Kidney tubule cell (primary cell): ENCODE measurements at regions not wholly inside any gene's neighbourhood (a gene's known extent, or its start where the extent isn't known, plus 50 kb on each side); places are given as distances from the start of the nearest gene placed in this dataset.
"Not testable (repeated sequence)": the region's sequence is repeated elsewhere in the genome, so short reads cannot be mapped to it uniquely, and the experiment has no call there.

Experiments used
- DNase-seq: peaks from one replicate; pipeline ENCODE4 v3.0.0-alpha.2; 2018; ENCODE audit warnings: low spot score

DNA sequence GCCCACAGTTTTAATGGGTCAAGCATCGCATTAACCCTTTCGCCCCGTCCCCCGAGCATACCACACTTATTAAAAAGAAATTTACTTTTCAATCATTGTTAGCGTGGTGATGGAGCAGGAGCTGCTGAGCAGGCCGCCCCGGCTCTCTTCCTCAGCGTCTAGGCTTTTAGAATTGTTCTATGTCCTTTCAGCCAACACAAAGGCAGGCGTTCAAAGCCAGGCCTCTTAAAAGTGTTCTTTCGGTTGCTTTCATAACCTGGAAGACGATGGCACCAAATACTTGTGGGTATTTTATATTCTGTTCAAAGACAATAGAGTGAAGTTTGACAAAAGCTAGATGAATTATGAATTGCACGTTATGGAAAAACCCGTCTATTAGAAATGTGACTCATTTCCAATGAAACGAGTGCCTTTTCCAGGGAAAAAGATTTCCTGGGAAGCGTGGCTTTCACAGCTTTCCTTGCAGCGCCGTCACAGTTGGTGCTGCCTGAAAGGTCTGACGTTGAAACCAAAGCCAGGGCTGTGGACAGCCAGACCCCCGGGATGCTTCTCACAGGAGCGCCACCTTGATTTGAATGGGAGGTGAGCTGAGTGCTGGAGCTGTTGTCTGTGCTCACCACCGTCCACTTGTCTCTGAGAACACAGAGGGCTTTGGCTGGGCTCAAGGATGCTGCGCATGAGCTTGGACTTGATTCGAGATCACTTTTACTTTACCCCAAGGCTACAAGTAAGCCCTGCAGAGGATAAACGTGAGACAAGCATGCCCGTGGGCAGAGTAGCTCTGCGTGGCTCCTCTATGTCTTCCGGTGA lies 78.8 kb downstream of the SOX1 start:
- DNase-seq = no peak

DNA sequence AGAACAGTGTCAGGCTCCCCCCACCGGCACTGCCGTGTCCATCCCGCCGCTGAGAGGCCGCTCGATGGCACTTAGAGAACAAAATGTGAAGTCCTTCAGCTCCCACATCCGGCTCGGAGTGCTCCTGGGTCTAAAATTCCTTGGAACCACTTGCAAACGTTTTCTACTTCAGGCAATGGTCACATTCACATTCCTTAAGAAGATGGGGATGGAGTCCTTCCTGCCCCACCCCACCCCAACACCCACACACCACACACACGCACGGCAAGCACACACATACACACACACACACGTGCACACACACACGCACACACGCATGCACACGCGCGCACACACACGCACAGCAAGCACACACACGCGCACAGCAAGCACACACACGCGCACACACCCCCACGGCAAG lies 83.4 kb downstream of the SOX1 start:
- DNase-seq = no peak

DNA sequence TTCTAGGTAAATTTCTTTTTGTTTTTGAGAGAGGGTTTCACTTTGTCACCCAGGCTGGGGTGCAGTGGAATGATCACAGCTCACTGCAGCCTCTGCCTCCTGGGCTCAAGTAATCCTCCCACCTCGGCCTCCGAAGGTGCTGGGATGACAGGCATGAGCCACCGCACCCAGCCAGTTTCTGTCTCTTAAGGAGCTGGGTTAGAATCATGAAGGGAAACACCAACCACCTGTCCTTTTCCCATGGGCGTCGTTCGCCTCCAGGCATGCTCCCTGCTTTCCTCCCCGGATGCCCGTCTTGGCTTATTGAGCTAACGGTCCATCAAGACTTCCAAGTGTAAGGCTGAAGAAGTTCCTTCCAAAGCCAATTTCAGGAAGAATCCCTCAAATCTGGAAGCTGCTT lies 85.9 kb downstream of the SOX1 start:
- no peak for DNase-seq

DNA sequence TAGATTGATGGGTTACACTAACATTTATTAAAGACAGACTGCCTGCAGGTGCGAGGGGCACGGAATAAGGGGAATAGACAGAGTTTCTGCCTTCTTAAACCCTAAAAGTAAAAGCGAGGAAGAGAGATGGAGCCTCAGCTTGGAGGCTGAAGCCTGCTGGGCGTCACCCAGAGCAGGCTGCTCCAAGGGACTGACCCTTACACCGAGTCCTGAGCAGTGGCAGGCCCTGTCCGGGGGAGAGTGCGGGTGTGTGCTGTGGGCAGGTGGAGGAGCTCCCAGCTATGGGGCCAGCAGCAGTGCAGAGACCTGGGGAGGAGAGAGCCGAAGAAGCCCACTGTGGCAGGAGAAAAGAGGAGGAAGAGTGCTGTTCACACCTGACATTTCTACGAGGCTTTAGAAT lies 86.4 kb downstream of the SOX1 start:
- DNase-seq = no peak

DNA sequence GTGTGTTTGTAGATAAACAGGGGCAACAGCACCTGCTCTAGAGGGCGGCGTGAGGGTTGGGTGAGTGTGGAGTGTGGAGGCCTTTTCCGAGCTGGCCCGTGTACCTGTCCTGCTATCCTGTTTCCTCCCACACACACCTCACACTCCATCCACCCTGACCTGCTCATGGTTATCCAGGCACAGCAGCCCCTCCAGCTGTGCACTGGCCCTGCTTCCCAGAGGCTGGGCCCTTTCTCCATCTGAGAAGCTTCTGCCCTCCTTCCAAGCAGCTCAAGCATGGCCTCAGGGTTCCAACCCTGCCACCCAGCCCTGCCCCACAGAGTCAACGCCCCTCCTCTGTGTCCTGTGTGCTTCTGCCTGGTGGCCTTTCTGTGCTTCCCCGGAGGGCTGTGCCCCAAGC lies 86.9 kb downstream of the SOX1 start:
- DNase-seq = no peak

DNA sequence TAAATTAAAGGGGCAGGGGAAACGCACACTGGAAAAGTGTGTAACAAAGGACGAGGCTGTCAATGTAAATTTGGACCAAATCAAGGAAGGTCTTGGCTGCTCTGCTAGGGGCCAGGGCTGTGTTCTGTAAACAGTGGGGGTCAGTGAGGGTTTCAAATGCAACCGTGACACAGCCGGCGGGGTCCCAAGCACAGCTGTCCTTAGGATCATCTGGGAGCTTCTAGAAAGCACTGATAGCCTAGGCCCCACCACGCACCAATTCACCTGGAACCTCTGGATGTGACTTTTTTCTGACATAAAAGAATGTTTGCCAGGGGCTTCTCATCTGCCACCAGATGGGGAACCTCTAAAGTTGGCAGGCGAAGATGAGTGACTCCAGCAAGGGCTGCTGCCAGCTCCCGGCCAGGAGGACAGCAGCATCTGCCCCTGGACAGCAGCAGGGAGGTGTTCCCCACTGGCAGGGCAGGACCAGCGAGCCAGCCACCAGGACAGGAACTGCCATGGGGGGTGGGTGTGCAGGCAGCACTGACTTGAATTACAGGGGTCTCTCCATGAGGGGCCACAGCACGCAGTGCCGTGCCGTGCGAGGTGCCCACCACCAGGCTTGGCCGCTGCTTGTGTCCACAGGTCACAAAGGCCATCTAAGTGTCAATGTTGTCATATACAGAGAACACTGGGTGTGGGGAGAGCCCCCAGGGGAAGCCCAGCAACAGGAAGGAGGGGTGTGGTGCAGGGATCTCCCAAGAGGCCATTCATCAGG lies 87.5 kb downstream of the SOX1 start:
- no peak for DNase-seq

DNA sequence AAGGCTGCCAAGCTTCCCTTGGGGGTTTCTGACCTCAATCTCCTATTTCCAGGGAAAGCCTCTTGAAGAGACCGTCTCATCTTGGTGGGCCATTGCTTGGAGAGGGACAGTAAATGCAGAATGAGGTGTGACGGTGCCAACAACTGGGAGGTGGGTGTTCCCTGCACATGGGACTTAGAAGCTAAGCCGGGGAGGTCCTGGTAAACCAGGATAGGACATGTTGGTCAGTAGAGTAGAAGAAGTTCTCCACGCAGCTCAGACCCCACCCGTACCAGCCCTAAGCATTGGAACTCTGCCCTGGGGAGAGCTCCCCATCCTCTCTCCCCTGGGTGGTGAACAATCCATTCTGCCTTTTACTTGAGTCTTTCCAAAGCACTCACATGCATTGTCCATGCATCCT lies 92.0 kb downstream of the SOX1 start:
- DNase-seq = no peak

DNA sequence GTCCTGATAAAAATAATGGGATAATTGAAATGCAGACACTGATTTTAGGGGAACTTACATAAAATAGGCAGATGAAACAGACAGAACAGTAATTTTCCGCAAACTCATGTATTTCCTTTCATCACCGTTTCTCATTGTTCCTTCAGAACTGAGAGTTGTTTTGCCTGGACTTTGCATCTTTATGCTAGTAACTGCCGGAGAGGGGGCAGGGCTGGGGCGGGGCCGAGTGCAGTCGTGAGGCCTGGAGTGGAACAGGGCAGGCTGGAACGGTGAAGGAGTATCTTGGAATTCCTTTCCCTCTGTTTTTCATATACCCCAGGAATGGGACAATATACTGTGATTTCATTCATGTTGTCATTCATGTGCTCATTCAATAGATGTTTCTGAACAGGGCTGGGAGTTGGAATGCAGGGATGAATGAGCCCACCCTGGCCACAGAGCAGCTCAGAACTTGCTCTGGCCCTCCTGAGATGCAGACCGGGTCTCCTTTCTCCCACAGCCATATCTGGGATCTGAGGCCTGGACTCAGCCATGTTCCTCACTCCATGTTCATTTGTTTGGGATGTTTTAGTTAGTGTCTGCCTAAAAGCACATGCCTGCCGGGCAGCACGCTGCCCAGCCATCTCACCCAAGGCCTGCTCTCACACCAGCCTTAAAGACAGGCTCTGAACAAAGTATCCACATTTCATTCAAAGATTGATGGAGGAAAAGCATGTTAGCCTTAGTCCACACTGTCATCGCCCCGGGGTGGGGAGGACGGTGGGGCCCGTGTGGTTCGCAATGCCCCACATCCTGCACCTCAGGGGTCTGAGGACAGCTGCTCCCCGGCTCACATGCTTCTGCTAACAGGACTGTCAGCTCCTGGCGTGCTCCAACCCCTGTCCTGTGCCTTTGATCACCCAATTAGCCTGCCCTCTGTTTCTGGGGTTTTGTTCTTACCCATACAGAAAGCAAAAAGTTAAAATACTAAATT lies 92.9 kb downstream of the SOX1 start:
- no peak for DNase-seq

DNA sequence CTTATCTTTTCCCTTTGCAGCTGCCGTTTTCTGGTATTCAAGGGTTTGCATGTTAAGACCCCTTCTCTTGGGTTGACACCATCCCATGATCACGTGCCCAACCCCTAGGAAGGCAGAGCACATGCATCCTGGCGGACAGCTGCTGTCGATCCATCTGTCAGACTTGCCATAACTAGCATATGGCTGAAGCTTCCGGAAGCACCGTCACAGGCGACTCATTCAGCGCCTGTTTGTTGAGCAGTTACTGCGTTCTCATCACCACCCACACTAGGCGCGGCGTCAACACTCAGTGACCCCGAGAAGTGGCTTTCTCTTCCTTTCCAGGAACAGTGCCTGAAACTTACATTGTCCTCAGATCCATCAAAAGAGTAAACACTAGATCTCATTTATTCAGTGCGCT lies 93.6 kb downstream of the SOX1 start:
- DNase-seq = no peak

DNA sequence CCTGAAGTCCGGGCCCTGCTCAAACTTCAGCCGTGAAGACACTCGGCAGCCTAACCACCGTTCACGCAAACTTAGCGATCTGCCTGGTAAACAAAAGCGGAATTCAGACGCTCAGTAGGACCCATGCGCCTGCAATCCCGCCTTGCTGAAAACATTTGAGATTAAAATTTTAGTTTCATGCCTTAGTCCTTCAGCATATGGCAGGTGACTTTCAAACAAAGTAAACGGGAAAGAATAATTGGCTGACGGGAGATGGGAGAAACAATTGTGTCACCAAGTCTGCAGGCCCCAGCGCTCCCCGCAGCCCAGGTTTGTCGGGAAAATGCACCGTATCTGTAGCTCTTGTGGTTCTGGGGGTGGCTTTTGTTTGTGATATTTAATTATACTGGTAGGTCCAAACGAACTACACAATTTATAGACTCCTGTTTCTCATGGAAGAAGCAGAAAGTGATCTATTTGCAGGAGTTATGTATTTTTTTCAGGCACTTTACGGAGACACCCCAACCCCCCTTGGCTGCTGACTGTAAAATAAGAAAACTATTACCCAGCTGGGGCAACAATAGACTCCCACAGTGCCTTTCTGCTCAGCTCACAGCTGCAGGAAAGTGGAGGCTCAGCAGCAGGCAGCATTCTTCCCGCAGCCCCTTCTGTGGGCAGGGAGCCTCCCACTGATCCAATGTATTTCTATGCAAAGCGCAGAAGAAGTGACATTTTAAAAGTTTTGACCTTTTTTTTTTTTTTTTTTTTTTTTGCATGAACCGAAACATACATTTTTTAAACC lies 94.8 kb downstream of the SOX1 start:
- no peak for DNase-seq

DNA sequence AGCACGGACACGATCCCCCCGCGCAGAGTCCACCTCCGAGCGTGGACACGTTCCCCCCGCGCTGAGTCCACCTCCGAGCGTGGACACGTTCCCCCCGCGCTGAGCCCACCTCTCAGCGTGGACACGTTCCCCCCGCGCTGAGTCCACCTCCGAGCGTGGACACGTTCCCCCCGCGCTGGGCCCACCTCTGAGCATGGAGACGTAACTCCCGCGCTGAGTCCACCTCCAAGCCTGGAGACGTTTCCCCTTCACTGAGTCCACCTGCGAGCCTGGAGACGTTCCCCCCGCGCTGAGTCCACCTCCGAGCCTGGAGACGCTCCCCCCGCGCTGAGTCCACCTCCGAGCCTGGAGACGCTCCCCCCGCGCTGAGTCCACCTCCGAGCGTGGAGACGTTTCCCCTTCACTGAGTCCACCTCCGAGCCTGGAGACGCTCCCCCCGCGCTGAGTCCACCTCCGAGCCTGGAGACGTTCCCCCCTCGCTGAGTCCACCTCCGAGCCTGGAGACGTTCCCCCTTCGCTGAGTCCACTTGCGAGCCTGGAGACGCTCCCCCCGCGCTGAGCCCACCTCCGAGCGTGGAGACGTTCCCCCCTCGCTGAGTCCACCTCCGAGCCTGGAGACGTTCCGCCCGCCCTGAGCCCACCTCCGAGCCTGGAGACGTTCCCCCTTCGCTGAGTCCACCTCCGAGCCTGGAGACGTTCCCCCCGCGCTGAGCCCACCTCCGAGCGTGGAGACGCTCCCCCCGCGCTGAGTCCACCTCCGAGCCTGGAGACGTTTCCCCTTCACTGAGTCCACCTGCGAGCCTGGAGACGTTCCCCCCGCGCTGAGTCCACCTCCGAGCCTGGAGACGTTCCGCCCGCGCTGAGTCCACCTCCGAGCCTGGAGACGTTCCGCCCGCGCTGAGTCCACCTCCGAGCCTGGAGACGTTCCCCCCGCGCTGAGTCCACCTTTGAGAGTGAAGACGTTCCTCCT lies 97.0 kb downstream of the SOX1 start:
- DNase-seq = not testable (repeated sequence)

DNA sequence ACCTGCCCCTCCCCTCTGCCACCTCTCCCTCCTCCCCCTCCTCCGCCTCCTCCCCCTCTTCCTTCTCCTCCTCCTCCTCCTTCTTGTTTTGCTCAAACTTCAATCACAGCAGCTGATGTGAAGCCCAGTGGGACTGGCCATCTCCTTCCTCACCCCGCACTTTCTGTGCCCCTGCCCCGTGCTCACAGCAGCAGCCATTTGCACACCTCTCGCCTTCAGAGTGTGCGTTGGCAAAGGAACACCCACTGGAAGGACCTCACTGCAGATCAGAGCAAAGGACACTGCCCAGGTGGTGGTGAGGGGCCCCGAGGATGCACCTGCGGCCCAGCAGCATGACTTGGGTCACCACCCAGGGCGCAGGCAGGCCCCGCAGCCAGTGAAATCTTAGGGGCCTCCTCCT lies 98.8 kb downstream of the SOX1 start:
- no peak for DNase-seq

DNA sequence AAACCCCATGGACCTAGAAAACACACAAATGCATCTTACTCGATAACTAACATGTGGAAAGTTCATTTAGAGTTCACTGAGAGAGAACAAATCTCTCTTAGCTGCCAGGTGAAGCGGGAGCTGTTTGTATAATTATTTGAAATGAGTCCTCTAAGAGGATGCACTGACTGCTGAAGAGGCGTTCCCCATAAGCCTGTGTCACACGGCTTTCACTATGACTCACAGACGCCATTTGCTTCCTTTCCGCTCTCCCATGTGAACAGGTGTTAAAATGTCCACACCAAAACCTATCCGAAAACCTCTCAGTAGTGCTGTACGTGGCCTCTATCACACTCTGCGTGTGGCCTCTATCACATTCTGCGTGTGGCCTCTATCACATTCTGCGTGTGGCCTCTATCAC lies 101.8 kb downstream of the SOX1 start:
- no peak for DNase-seq

DNA sequence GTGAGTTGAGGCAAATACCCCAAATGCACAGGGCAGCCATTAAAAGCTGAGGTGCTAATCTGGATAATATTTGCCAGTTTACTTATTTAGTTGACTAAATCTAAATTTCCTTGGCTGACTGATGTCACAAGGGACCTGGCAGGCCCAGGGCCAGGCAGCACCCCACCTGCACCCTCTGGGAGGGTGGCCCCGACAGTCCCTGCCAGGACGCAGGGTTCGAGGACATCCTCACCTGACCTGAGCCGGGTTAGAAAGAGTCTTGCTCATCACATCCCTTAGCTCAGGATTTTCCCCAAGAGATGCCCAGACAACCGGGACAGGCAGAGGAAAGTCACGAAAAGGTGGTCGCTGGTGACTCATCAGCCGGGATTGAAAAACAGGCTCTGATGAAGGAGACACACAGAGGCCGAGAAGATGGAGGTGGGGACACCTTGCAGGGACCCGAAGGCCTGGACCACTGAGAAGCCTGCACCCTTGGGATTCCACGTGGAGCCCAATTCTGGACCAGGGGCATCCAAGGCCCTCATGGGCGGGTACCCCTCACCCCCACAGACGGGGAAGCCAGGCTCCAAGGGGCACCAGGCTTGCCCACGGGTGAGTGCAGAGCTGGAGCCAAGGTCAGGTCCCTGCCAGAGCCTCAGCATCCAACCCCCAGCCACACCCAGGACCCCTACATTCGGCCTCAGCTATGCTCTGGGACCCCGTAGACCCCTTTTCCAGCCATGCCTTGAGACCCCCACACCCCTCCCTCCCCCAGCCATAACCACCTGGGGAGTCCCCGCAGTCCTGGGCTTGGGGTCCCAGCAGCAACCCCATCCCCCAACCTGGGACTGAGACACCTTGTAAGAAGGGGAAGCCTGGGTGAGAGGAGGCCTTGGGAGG lies 103.2 kb downstream of the SOX1 start:
- DNase-seq = no peak

DNA sequence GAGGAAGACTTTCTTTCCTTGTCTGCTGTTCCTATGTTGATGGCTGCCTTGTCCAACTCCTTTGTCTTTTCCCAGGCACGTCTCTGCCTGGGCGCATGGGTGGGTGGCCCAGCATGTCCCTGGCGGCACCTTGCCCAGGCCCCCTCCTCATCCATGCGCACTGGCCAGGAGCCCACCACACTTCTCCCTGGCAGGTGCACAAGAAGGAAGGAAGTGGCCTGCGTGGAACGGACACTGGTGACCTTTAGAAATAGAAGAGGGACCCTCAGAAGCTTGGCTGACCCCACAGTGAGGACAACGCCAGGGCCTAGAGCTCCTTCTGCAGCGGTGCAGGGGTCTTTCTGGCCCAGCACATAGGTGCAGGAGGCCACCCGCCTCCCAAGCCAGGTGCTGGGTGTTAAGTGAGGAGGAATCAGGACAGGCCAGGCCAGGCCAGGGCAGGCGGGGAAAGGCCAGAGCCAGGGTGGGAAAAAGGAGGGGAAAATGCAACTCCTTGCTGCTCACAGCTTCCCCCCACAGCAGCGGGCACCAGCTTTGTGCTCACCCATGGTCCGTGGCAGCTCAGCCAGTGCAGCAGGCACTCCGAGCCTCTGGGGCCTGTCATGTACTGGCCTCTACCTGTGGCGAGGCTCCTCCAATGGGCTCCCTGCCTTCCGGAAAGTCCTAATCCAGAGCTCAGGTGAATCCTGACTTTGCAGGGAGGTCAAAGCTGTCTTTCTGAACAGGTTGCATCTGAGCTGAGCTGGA lies 104.0 kb downstream of the SOX1 start:
- no peak for DNase-seq

DNA sequence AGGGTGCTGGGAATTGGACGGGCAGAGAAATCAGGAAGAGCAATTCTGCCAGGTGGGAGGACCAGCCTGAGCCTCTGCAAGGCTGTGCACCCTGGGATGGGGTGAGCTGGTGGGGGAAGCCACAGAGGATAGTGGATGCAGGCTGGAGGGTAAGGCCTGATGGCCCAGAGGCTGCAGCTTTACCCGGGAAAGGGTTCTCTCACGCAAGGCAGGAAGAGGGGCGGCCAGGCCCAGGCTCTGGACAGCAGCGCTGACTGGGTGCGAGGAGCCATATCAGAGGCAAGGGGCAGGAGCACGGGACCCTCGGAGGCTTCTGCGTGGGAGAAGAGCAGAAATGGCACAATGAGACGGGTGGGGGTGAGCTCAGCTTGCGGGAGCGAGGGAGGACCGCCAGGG lies 104.6 kb downstream of the SOX1 start:
- no peak for DNase-seq

DNA sequence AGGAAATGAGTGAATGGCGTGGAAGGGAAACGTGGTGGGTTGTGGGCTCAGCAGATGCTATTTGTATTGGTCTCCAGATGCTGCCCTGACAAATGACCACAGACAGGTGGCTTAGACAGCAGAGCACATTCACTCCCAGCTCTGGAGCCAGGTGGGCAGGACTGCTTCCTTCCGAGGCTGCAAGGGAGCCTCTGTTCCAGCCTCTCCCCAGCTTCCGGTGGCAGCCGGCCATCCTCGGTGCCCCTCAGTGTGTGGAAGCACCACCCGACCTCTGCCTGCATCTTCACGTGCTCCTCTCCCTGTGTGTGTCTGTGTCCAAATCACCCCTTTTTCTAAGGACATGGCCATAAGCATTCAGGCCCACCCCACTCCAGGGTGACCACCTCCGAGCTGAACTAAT lies 105.1 kb downstream of the SOX1 start:
- no peak for DNase-seq

DNA sequence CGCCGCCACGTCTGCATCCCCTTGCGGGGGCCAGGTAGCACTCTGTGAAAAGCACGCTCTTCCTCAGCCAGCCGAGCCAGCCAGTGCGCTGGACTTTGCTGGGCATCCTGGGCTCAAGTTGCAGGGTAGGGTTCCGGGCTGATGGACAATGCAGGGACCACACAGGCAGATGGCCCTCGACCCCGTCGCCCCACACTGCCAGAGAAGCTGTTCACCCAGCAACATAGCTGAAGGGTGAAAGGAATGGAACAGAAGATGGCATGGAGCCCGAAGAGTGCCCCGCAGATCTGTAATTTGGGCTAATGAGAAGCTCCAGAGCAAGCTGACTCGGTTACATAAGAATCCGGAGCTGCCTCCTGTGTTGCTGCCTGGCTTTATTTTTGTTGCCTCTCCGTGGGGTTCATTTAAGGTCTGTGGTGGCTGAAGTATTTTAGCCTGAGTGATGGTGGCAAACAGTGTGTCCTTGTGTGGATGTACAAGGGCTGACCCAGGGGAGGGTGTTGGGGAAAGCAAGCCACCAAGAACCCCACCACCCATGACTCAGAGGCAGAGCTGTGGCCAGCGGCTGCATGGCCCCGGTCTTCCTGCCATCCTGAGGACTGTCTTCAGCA lies 105.8 kb downstream of the SOX1 start:
- no peak for DNase-seq
